ENCODE measurements at regions not wholly inside any gene's neighbourhood (a gene's known extent, or its start where the extent isn't known, plus 50 kb on each side); places are given as distances from the start of the nearest gene placed in this dataset.

- DNase-seq (ENCODE audit: low read depth, low spot score), result no peak
These were observed 146.7 kb downstream of the DYRK2 start for GRCh38 chr12:67795236-67795635.

DNA sequence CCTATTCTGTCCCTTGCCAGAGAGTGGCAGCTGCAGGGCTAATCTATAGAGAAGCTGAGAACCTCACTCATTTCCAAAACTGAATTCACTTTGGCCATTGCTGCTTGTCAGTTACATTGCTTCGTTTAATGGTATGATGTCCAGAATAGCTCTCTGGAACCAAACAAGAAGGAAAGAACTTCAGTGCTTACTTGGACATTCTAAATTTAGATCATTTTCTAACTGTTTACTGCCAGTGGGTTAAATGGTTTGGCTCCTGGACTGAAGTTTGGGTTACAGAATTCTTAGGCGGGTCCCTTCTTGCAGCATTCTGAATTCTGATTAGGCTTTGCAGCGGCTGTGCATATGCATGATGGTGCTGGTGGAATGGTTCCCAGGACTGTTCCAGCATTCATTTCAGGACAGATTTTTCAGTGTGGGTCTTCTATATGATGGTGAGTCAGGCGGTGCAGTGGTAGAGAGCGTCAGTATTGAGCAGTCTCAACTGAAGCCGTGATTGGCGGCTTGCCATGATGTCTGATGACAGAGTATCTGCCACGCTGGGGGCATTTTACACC lies 148.7 kb downstream of the DYRK2 start:
- DNase-seq (ENCODE audit: low read depth, low spot score), result no peak

DNA sequence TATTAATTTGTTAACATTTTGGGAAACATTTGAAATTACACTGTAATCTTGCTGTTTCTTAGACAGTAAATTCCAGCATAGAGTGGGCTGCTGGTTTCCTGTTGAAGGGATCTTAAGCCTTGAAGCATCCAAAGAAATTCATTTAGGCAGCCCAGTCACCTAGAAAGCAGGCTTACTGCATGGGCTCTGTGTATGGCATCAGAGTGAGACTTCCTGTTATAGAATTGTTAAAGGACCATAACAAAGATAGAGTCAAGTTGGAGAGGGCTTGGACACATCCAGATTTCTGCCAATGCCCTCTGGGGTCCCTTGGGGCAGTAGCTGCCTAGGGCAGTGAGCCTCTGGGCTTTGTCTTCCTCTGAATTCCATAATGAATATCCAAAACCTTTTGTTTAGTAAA lies 149.2 kb downstream of the DYRK2 start:
- no peak for DNase-seq (ENCODE audit: low read depth, low spot score)

- no peak for DNase-seq (ENCODE audit: low read depth, low spot score)
These were observed 150.2 kb downstream of the DYRK2 start for GRCh38 chr12:67798768-67799167.

DNA sequence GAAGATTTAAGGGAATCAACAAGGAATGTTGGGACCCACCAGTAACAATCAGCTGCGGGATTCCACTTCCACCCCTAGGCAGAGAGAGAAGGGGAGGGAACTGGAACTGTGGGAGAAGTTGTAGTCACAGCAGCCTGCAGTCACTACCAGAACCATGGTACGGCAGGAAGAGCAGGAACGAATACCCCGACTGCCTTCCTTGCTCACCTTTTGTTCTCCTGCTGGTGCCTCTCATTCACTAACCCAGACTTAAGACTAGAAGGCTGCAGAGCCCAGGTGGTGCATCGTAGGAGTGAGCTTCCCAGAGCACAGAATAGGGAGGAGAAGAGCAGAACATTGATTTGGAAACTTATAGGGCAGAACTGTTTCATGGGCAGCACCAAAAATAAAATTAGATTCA lies 154.2 kb downstream of the DYRK2 start:
- no peak for DNase-seq (ENCODE audit: low read depth, low spot score)

DNA sequence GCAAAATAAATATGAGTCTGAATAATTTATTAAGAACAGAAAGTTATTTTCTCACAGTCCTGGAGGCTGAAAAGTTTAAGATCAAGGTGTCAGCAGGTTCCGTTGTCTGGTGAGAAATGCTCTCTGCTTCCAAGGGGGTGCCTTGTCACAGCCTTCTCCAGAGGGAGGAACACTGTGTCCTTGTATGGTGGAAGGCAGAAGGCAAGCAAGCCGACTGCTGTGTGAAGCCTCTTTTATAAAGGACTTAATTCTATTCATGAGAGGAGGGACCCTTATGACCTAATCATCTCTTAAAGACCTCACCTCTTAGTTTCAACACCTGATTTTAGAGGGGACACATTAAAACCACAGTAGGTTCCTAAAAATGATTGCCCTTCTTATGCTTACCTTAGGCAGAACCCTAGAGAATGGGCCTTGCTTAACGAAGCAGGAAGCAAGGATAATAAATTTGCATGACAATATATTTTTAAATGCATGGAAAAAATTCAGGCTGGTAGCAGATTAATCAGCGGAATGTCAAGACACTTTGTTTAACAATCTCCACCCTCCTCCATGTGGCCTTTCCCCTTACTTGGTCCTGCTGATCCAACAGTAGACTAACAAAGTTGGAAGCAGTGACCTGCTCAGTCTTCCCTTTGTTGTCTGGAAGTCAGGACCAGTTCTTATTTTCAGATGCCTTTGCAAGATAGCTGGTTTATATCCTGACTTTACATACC lies 154.9 kb downstream of the DYRK2 start:
- no peak for DNase-seq (ENCODE audit: low read depth, low spot score)

GRCh38 chr12:67804168-67804567 lies 155.6 kb downstream of the DYRK2 start:
- no peak for DNase-seq (ENCODE audit: low read depth, low spot score)

- no peak for DNase-seq (ENCODE audit: low read depth, low spot score)
These were observed 159.3 kb downstream of the DYRK2 start for GRCh38 chr12:67807814-67808213.

DNA sequence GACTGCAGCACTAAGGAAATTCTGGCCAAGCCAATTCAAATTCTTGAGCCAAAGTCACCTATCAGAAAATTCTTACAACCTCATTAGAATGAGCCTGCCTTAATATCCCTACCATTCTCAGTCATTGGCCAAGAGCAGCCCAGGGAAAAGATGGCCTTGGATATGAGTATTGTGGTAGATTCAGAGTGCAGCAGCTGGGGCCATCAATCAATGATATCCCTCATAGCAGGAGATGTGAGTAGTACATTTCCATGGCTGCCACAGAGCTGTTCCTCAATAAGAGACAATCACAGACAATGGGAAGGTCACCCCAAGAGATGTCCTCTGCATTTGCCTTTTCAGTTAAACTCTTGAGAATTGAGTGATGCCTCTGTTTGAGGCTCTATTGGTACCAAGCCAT lies 161.6 kb downstream of the DYRK2 start:
- DNase-seq (ENCODE audit: low read depth, low spot score), result no peak

- no peak for DNase-seq (ENCODE audit: low read depth, low spot score)
These were observed 163.2 kb downstream of the DYRK2 start for GRCh38 chr12:67811437-67812361.

DNA sequence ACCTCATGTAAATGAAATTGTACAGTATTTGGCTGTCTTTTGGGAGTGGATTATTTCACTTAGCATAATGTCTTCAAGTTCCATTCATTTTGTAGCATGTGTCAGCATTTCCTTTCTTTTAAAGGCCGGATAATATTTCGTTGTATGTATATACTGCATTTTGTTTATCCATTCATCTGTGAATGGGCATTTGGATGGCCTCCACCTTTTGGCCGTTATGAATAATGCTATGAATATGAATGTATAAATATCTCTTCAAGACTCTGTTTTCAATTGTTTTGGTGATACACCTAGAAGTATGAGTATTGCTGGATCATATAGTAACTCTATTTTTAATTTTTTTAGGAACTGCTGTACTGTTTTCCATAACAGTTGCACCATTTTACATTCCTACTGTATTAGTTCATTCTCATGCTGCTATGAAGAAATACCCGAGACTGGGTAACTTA lies 164.9 kb downstream of the DYRK2 start:
- DNase-seq (ENCODE audit: low read depth, low spot score), result no peak

GRCh38 chr12:67816269-67816668 lies 167.7 kb downstream of the DYRK2 start:
- no peak for DNase-seq (ENCODE audit: low read depth, low spot score)

GRCh38 chr12:67818459-67818903 lies 169.9 kb downstream of the DYRK2 start:
- DNase-seq (ENCODE audit: low read depth, low spot score), result no peak

GRCh38 chr12:67819902-67820301 lies 169.3 kb upstream of the IFNG-AS1 start:
- DNase-seq (ENCODE audit: low read depth, low spot score), result no peak

- no peak for DNase-seq (ENCODE audit: low read depth, low spot score)
These were observed 168.6 kb upstream of the IFNG-AS1 start for GRCh38 chr12:67820694-67821093.

GRCh38 chr12:67822826-67823225 lies 166.4 kb upstream of the IFNG-AS1 start:
- DNase-seq (ENCODE audit: low read depth, low spot score), result no peak

DNA sequence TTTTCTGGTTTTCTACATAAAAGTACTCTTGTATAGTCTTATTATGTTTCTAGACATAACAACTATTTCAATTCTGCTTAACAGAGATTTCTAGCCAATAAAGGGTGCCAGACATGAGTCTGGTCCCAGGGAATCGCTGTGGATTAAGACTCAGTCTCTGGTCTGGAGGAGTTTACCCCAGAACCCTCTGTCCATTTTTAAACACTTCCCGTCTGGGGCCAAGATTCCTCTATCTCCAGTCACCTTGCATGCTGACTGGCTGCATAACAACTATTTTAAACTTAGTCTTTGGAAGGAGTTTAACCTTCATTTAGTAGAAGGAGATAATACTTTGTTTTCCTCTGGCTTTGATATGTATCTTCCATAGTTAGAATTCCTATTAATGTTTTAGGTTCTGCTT lies 163.1 kb upstream of the IFNG-AS1 start:
- DNase-seq (ENCODE audit: low read depth, low spot score), result no peak

GRCh38 chr12:67826946-67827720 lies 162.1 kb upstream of the IFNG-AS1 start:
- DNase-seq (ENCODE audit: low read depth, low spot score), result no peak

- peak; percentile 13 for DNase-seq (ENCODE audit: low read depth, low spot score)
These were observed 161.3 kb upstream of the IFNG-AS1 start for GRCh38 chr12:67827820-67828383.

DNA sequence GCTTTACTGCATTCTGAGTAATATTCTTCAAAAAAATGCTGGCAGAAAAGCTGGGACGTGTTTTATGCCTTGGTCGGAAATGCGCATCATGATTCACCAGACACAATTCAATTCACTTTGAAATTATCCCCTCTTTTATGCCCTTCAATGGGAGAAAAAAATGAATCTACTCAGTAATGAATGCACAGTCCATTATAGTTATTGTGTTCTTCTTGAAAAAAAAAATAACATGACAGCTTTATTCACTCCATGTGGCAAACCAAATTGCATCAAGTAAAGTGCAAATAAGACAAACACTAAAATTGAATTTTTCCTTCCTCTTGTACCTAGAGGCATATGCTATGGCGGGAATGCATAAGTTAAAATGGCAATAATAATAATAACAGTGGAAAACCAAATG lies 159.4 kb upstream of the IFNG-AS1 start:
- no peak for DNase-seq (ENCODE audit: low read depth, low spot score)

DNA sequence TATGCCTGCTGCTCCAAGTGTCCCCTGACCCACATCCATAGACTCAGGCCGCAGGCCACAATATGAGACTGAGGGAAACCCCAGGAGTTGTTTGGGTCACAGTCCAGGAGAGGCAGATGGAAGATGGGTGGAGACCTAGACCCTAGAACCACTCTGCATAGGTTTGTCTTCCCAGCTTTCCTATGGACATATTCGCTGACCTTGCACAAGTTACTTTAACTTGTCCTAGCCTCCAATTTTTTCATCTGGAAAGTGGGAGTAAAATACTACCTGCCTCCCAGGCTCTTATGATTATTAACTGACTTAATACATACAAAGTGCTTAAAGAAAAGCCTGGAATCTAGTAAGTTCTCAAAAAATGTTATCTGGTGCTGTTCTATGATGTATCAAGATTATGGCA lies 157.1 kb upstream of the IFNG-AS1 start:
- DNase-seq (ENCODE audit: low read depth, low spot score), result no peak
